Tibial nerve (tissue), 4 donors: ENCODE measurements at regions not wholly inside any gene's neighbourhood (a gene's known extent, or its start where the extent isn't known, plus 50 kb on each side); places are given as distances from the start of the nearest gene placed in this dataset.

Experiments used
- EP300 ChIP-seq, 2 donors: sonication (generic); formaldehyde crosslinking; IDR thresholded peaks; one replicate each; pipeline ENCODE4 v1.6.1; 2017; ENCODE audit warnings: antibody characterized with exemption in 2 of 2, mild to moderate bottlenecking in 1 of 2
- POLR2A ChIP-seq, 2 donors: fragments of 450-650 bp; IDR thresholded peaks; one replicate each; pipeline ENCODE4 v1.6.1; 2017; ENCODE audit warnings: antibody characterized with exemption in 2 of 2, mild to moderate bottlenecking in 2 of 2, moderate library complexity in 2 of 2
- TF ChIP-seq, protein P1 (sequence below), 5 experiments: fragments of 200-600 bp in 3 of 5; fragments of 450-650 bp in 2 of 5; sonication (generic) in 3 of 5; IDR thresholded peaks; one replicate each; pipeline ENCODE4 v1.5.1; 2016 to 2019; ENCODE audit warnings: antibody characterized with exemption in 5 of 5, mild to moderate bottlenecking in 3 of 5, moderate library complexity in 2 of 5

DNA sequence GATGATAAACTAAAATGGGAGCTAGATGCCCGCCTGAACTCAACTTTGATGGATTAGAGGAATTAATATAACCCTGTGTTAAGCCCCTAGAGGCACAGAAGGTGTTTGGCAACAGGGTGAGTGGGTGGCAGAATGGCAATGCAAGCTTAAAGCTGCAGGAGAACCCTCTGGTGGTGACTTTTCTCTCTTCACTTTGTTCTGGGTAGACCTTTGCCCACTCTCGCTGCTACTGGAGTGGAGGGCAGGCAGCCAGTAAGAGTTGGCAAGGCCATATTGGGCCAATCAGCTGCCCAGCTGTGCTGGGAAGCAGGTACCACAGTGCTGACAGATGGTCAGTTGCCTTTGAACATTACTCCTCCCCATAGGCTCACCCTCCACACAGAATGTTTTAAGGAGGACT lies 468.2 kb downstream of the MMUT start:
- TF ChIP-seq POLR2A (IDR thresholded peaks at IDR 0.05) (no peak), EP300 (IDR thresholded peaks at IDR 0.05) (no peak)
- TF ChIP-seq, protein P1, sequence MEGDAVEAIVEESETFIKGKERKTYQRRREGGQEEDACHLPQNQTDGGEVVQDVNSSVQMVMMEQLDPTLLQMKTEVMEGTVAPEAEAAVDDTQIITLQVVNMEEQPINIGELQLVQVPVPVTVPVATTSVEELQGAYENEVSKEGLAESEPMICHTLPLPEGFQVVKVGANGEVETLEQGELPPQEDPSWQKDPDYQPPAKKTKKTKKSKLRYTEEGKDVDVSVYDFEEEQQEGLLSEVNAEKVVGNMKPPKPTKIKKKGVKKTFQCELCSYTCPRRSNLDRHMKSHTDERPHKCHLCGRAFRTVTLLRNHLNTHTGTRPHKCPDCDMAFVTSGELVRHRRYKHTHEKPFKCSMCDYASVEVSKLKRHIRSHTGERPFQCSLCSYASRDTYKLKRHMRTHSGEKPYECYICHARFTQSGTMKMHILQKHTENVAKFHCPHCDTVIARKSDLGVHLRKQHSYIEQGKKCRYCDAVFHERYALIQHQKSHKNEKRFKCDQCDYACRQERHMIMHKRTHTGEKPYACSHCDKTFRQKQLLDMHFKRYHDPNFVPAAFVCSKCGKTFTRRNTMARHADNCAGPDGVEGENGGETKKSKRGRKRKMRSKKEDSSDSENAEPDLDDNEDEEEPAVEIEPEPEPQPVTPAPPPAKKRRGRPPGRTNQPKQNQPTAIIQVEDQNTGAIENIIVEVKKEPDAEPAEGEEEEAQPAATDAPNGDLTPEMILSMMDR (IDR thresholded peaks at IDR 0.05): no peak
